Liver (tissue), 7 donors: ENCODE measurements at regions not wholly inside any gene's neighbourhood (a gene's known extent, or its start where the extent isn't known, plus 50 kb on each side); places are given as distances from the start of the nearest gene placed in this dataset.

Experiments used
- DNase-seq: peaks from one replicate; pipeline ENCODE4 v3.0.0-alpha.2; 2017; ENCODE audit warnings: low spot score
- H3K27ac ChIP-seq, 2 donors: one replicate each; pipeline ENCODE4 v1.7.0; 2013; ENCODE audit warnings: inconsistent platforms in 2 of 2, low read length in 2 of 2, control low read depth in 1 of 2, low read depth in 1 of 2, mild to moderate bottlenecking in 1 of 2
- H3K27me3 ChIP-seq, 4 donors: one replicate each; pipeline versions ENCODE4 v1.6.1 to v1.7.0; 2013; ENCODE audit warnings: low read length in 3 of 4, inconsistent platforms in 1 of 4, mild to moderate bottlenecking in 1 of 4, moderate library complexity in 1 of 4; ENCODE audit not compliant: control insufficient read depth in 4 of 4, insufficient read depth in 4 of 4
- H3K36me3 ChIP-seq, 4 donors: one replicate each; pipeline versions ENCODE4 v1.6.1 to v1.7.0; 2013; ENCODE audit warnings: low read length in 3 of 4, mild to moderate bottlenecking in 3 of 4, low read depth in 1 of 4, moderate library complexity in 1 of 4; ENCODE audit not compliant: control insufficient read depth in 4 of 4, insufficient read depth in 3 of 4
- H3K4me1 ChIP-seq, 4 donors: one replicate each; pipeline versions ENCODE4 v1.6.1 to v1.7.0; 2013; ENCODE audit warnings: low read length in 3 of 4, mild to moderate bottlenecking in 3 of 4, moderate library complexity in 1 of 4; ENCODE audit not compliant: control insufficient read depth in 4 of 4, insufficient read depth in 4 of 4
- H3K4me3 ChIP-seq, 3 donors: one replicate each; pipeline versions ENCODE4 v1.6.1 to v1.7.0; 2013; ENCODE audit warnings: low read length in 3 of 3, control low read depth in 1 of 3, low read depth in 1 of 3, mild to moderate bottlenecking in 1 of 3
- H3K9ac ChIP-seq, 2 donors: one replicate each; pipeline ENCODE4 v1.7.0; 2013; ENCODE audit warnings: low read length in 2 of 2, mild to moderate bottlenecking in 2 of 2, moderate library complexity in 2 of 2, control low read depth in 1 of 2, low read depth in 1 of 2
- H3K9me3 ChIP-seq, 4 donors: one replicate each; pipeline versions ENCODE4 v1.6.1 to v1.7.0; 2013; ENCODE audit warnings: low read length in 3 of 4; ENCODE audit not compliant: control insufficient read depth in 4 of 4
- HNF4G ChIP-seq: IDR thresholded peaks from 2 replicates; pipeline ENCODE4 v1.6.1; 2016; ENCODE audit warnings: antibody characterized with exemption
- WGBS: extraction: QIAGEN DNeasy Blood & Tissue Kit; methylation state at CpG from one replicate; pipeline ENCODE4 v1.1.7; 2013; 5-methylcytosine and 5-hydroxymethylcytosine counted together
- TF ChIP-seq, protein P1 (sequence below): IDR thresholded peaks from 2 replicates; pipeline ENCODE4 v1.6.1; 2016; ENCODE audit warnings: antibody characterized with exemption
- donor health status: healthy.
- donor health status: healthy.
- donor health status: healthy.
- donor health status: healthy.

DNA sequence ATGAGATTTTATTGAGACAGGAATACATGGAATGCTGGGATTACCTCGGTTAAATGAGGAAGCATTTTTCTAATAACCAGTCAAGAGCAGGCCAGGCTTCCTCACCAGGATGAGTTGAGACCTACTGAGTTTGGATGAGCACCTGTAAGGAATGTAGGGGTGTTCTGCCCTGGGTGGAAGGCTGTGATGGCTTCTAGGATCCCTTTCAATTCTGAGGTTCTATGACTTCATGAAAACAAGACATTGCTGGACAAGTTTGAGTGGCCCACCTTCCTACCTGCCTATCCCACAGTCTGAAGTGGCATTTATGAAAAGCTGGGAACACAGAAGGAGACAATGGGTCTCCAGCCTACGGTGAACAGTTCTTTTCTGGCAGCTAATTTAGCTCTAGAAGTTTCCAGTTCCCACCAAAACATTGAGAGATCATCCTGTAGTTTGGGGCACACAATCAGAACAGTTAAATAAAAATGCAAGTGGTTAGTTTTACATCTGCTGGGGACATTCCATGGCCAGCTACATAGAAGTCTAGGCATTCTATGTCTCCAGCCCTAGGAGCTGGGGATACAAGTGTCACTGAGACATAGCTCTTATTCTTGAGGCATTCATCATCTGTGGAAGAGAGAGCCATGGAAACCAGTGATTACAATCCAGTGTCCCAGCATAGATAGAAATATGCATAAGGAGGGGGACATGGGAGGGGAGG, 51.3 kb upstream of the TSPAN2 start (continued):
- TF ChIP-seq, protein P1, sequence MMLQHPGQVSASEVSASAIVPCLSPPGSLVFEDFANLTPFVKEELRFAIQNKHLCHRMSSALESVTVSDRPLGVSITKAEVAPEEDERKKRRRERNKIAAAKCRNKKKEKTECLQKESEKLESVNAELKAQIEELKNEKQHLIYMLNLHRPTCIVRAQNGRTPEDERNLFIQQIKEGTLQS = no peak

DNA sequence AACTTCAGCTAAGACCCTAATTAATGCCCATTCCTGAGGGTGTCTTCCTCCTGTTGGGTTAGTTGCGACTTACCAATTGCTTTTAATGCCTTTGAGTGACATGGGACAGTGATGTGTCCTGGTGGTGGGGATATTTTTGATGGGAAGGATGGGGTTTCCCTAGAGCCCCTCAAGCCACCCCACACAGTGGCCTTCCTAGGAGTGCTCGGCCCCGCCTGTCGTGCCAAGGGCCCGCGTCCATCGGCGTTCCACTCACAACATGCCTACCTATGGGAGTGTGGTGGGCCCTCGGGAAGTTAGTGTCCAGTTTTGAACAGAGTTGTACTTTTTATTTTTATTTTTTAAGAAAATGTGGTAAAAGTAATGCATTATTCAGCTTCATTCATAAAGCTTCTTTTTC, 50.1 kb upstream of the TSPAN2 start:
- Histone ChIP-seq H3K9me3 (no peaks in the 10 kb centered on the region), H3K4me3 (no peak overlapping the region), H3K4me1 (peaks cover 0 to 4% (median 1%) of the 10 kb centered on the region in 4 donors), H3K27me3 (peaks cover 0 to 14% (median under 1%) of the 10 kb centered on the region in 4 donors), H3K27ac (no peak overlapping the region), H3K36me3 (no peaks in the 10 kb centered on the region), H3K9ac (no peak overlapping the region)
- no peak for TF ChIP-seq HNF4G
- 85% methylated on average over 9 of the region's 9 CpGs for WGBS
- no peak for DNase-seq
